KMS-11 (cell line): ENCODE measurements at regions not wholly inside any gene's neighbourhood (a gene's known extent, or its start where the extent isn't known, plus 50 kb on each side); places are given as distances from the start of the nearest gene placed in this dataset.

Source experiments
- H2AFZ ChIP-seq: fragments of 200-600 bp; sonication (generic); 2 replicates; pipeline ENCODE4 v1.6.1; 2016; ENCODE audit warnings: antibody characterized with exemption, mixed run types, low read depth
- H3K27ac ChIP-seq: fragments of 200-600 bp; sonication (generic); 2 replicates; pipeline ENCODE4 v1.6.1; 2016; ENCODE audit warnings: mild to moderate bottlenecking, mixed run types
- H3K27me3 ChIP-seq: fragments of 200-600 bp; sonication (generic); 2 replicates; pipeline ENCODE4 v1.6.1; 2017; ENCODE audit warnings: mild to moderate bottlenecking, low read depth, mixed run types, moderate library complexity; ENCODE audit not compliant: insufficient read depth
- H3K36me3 ChIP-seq: fragments of 200-600 bp; sonication (generic); 2 replicates; pipeline ENCODE4 v1.6.1; 2017; ENCODE audit warnings: mild to moderate bottlenecking, mixed run types; ENCODE audit not compliant: insufficient read depth
- H3K4me1 ChIP-seq: fragments of 200-600 bp; sonication (generic); 2 replicates; pipeline ENCODE4 v1.6.1; 2016; ENCODE audit warnings: mild to moderate bottlenecking, low read depth, mixed run types; ENCODE audit not compliant: poor library complexity, severe bottlenecking
- H3K4me2 ChIP-seq: fragments of 200-600 bp; sonication (generic); 2 replicates; pipeline ENCODE4 v1.7.0; 2016; ENCODE audit warnings: mild to moderate bottlenecking, mixed run types
- H3K4me3 ChIP-seq: fragments of 200-600 bp; sonication (generic); IDR thresholded peaks from 2 replicates; pipeline ENCODE4 v1.6.1; 2017; ENCODE audit warnings: low read depth, low read length, mixed read lengths; ENCODE audit not compliant: insufficient read depth
- H3K79me2 ChIP-seq: fragments of 200-600 bp; sonication (generic); 2 replicates; pipeline ENCODE4 v1.6.1; 2016; ENCODE audit warnings: low read depth, mixed run types; ENCODE audit not compliant: insufficient read depth
- H3K9ac ChIP-seq: fragments of 200-600 bp; sonication (generic); 2 replicates; pipeline ENCODE4 v1.6.1; 2016; ENCODE audit warnings: mild to moderate bottlenecking, mixed run types
- H4K20me1 ChIP-seq: fragments of 200-600 bp; sonication (generic); 2 replicates; pipeline ENCODE4 v1.6.1; 2016; ENCODE audit warnings: mild to moderate bottlenecking, mixed run types; ENCODE audit not compliant: insufficient read depth
- CTCF ChIP-seq: fragments of 200-600 bp; sonication (generic); conservative IDR thresholded peaks from 2 replicates; pipeline ENCODE4 v1.6.1; 2017; ENCODE audit warnings: low read depth, mild to moderate bottlenecking, antibody characterized with exemption, low read length, moderate library complexity, mixed read lengths

GRCh38 chr2:234703258-234703657 is 206.4 kb upstream of the ARL4C start:
- Histone ChIP-seq H3K79me2 (no peaks in the 10 kb centered on the region), H2AFZ (no peak overlapping the region), H3K27me3 (no peaks in the 10 kb centered on the region), H3K27ac (no peak overlapping the region), H4K20me1 (no peaks in the 10 kb centered on the region), H3K4me3 (no peak overlapping the region), H3K36me3 (no peaks in the 10 kb centered on the region), H3K4me2 (no peak overlapping the region), H3K9ac (no peak overlapping the region), H3K4me1 (no peaks in the 10 kb centered on the region)
- TF ChIP-seq CTCF, result no peak

- no peak overlapping the region for H3K27ac ChIP-seq
- H3K4me3 ChIP-seq, result no peak overlapping the region
- H3K36me3 ChIP-seq, result no peaks in the 10 kb centered on the region
- no peak overlapping the region for H3K4me2 ChIP-seq
- no peaks in the 10 kb centered on the region for H4K20me1 ChIP-seq
- no peak overlapping the region for H2AFZ ChIP-seq
- no peaks in the 10 kb centered on the region for H3K4me1 ChIP-seq
- H3K27me3 ChIP-seq, result no peaks in the 10 kb centered on the region
- H3K9ac ChIP-seq, result no peak overlapping the region
- no peak for TF ChIP-seq CTCF
- H3K79me2 ChIP-seq, result no peaks in the 10 kb centered on the region
Observed at GRCh38 chr2:234702731-234703225, 205.9 kb upstream of the ARL4C start.

GRCh38 chr2:234701841-234702240 is 205.0 kb upstream of the ARL4C start:
- Histone ChIP-seq H3K79me2 (no peaks in the 10 kb centered on the region), H3K27ac (no peak overlapping the region), H3K36me3 (no peaks in the 10 kb centered on the region), H3K4me1 (no peaks in the 10 kb centered on the region), H3K9ac (no peak overlapping the region), H3K27me3 (no peaks in the 10 kb centered on the region), H2AFZ (no peak overlapping the region), H3K4me3 (no peak overlapping the region), H3K4me2 (no peak overlapping the region), H4K20me1 (no peaks in the 10 kb centered on the region)
- TF ChIP-seq CTCF, result no peak

- Histone ChIP-seq H4K20me1 (no peaks in the 10 kb centered on the region), H3K36me3 (no peaks in the 10 kb centered on the region), H3K27me3 (no peaks in the 10 kb centered on the region), H3K79me2 (no peaks in the 10 kb centered on the region), H3K27ac (no peak overlapping the region), H2AFZ (no peak overlapping the region), H3K4me3 (no peak overlapping the region), H3K9ac (no peak overlapping the region), H3K4me2 (no peak overlapping the region), H3K4me1 (no peaks in the 10 kb centered on the region)
- TF ChIP-seq CTCF, result no peak
Observed at GRCh38 chr2:234701421-234701820, 204.5 kb upstream of the ARL4C start.
